ENCODE measurements at regions not wholly inside any gene's neighbourhood (a gene's known extent, or its start where the extent isn't known, plus 50 kb on each side); places are given as distances from the start of the nearest gene placed in this dataset.

GRCh38 chr3:25214034-25214433, 214.0 kb upstream of the RARB start:
- TF ChIP-seq POLR2A (IDR thresholded peaks at IDR 0.05; ENCODE audit: extremely low read depth, insufficient read length) (no peak), CTCF (IDR thresholded peaks at IDR 0.05; ENCODE audit: low read depth, low read length) (no peak)

All from NB4 (cell line).